Stomach (tissue), 4 donors: ENCODE measurements at regions not wholly inside any gene's neighbourhood (a gene's known extent, or its start where the extent isn't known, plus 50 kb on each side); places are given as distances from the start of the nearest gene placed in this dataset.

ENCODE experiments used
- EP300 ChIP-seq: sonication (generic); formaldehyde crosslinking; IDR thresholded peaks from one replicate; pipeline ENCODE4 v1.6.1; 2017; ENCODE audit warnings: antibody characterized with exemption
- POLR2A ChIP-seq, 4 donors: fragments of 450-650 bp; IDR thresholded peaks; one replicate each; pipeline ENCODE4 v1.6.1; 2016; ENCODE audit warnings: antibody characterized with exemption in 4 of 4, control low read depth in 2 of 4, mild to moderate bottlenecking in 1 of 4, moderate library complexity in 1 of 4
- TF ChIP-seq, protein P1 (sequence below), 7 experiments: fragments of 450-650 bp in 4 of 7; fragments of 200-600 bp in 3 of 7; sonication (generic) in 3 of 7; IDR thresholded peaks; one replicate each; pipeline ENCODE4 v1.5.1; 2016 to 2019; ENCODE audit warnings: antibody characterized with exemption in 7 of 7, control low read depth in 2 of 7, mild to moderate bottlenecking in 1 of 7

DNA sequence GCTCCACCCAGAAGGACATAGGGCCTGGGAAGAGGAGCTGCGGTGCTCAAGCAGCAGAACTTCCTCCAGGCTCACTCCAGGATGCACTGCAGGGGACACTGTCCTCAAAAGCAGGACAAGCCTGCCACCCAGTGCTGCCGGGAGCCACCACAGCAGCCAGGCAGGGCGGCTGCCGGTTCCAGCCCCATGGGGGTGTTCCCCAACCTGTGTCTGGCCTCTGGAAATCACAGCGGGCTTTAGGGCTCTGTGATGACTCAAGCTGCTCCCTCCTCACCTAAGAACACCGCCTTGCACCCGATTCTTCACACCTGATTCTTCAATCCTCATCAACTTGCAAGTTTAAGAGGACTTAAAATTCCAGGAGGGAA, 71.9 kb upstream of the SLC6A11 start:
- TF ChIP-seq, protein P1, sequence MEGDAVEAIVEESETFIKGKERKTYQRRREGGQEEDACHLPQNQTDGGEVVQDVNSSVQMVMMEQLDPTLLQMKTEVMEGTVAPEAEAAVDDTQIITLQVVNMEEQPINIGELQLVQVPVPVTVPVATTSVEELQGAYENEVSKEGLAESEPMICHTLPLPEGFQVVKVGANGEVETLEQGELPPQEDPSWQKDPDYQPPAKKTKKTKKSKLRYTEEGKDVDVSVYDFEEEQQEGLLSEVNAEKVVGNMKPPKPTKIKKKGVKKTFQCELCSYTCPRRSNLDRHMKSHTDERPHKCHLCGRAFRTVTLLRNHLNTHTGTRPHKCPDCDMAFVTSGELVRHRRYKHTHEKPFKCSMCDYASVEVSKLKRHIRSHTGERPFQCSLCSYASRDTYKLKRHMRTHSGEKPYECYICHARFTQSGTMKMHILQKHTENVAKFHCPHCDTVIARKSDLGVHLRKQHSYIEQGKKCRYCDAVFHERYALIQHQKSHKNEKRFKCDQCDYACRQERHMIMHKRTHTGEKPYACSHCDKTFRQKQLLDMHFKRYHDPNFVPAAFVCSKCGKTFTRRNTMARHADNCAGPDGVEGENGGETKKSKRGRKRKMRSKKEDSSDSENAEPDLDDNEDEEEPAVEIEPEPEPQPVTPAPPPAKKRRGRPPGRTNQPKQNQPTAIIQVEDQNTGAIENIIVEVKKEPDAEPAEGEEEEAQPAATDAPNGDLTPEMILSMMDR (IDR thresholded peaks at IDR 0.05) = no peak
- TF ChIP-seq EP300 = no peak
- TF ChIP-seq POLR2A (IDR thresholded peaks at IDR 0.05) = no peak
